ENCODE measurements at regions not wholly inside any gene's neighbourhood (a gene's known extent, or its start where the extent isn't known, plus 50 kb on each side); places are given as distances from the start of the nearest gene placed in this dataset.

DNA sequence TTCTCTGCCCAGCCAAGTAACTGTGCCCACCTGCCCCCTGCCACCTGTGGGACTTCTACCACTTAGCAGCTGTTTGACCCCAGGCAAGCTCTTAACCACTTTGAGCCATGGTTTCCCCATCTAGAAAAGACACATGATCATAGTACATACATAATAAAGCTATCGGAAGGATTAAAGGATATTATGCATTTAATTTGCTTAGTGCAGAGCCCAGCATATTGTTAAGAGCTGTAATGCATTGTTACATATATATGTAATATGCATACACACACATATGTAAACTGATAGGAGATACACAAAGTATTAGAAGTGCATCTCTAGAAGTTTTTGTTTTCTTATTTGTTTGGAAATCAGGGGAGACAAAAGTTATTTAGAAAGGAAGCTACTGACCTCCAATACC lies 83.5 kb upstream of the ZBTB40 start:
- H3K36me3 ChIP-seq = no peaks in the 10 kb centered on the region
- no peaks in the 10 kb centered on the region for H3K27me3 ChIP-seq
- peaks cover 7% of the 10 kb centered on the region for H3K4me1 ChIP-seq
- no peak for DNase-seq
- H3K4me3 ChIP-seq (ENCODE audit: low read depth, low read length) = no peak overlapping the region
- TF ChIP-seq, protein P1, sequence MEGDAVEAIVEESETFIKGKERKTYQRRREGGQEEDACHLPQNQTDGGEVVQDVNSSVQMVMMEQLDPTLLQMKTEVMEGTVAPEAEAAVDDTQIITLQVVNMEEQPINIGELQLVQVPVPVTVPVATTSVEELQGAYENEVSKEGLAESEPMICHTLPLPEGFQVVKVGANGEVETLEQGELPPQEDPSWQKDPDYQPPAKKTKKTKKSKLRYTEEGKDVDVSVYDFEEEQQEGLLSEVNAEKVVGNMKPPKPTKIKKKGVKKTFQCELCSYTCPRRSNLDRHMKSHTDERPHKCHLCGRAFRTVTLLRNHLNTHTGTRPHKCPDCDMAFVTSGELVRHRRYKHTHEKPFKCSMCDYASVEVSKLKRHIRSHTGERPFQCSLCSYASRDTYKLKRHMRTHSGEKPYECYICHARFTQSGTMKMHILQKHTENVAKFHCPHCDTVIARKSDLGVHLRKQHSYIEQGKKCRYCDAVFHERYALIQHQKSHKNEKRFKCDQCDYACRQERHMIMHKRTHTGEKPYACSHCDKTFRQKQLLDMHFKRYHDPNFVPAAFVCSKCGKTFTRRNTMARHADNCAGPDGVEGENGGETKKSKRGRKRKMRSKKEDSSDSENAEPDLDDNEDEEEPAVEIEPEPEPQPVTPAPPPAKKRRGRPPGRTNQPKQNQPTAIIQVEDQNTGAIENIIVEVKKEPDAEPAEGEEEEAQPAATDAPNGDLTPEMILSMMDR (IDR thresholded peaks at IDR 0.05; ENCODE audit: low read depth, low read length) = no peak
- H3K9me3 ChIP-seq = no peaks in the 10 kb centered on the region

DNA sequence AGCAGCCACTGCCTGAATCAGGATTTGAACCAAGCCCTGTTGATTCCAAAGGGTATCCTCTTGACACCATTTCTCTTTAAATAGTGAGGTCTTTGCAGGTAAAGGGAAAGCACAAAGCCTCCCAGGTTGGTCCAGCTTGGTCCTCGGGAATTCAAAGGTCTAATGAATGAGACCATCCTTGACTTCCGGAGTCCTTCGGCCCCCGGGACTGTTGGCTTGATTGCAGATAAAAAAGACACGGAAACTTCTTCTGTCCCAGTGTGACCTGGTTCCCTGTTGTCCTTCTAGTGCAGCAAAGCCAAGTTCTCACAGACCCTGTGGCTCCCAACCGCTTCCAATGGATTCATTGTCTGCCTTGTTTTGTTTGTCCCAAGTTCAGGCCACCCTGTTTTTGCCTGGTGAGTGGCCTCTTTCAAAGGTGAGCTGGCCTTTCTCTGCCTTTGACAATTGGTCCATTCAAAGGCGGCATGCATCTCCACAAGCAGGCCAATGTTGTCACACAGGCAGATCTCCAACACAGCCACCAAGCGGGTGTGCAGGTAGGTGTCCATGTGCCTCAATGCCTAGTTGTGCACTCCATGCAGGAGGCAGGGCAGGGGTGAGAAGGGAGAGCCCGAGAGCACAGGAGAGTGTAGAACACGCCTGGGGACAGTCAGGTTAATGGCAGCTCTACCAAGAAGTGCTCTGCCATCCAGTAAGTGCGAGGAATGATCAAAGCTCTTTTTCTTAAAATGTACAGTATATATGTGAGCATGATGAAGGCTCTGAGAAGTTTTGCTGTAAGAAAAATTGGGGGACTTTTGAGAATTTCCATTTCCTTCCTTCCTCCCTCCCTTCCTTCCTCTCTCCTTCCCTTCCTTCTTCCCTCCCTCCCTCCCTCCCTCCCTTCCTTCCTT lies 82.1 kb upstream of the ZBTB40 start:
- H3K9me3 ChIP-seq = no peaks in the 10 kb centered on the region
- no peak for DNase-seq
- H3K4me3 ChIP-seq (ENCODE audit: low read depth, low read length) = no peak overlapping the region
- TF ChIP-seq, protein P1 (IDR thresholded peaks at IDR 0.05; ENCODE audit: low read depth, low read length) = no peak
- H3K4me1 ChIP-seq = peaks cover 6% of the 10 kb centered on the region; the same call in 1 of the 2 replicates
- H3K27me3 ChIP-seq = no peaks in the 10 kb centered on the region
- H3K36me3 ChIP-seq = no peaks in the 10 kb centered on the region

DNA sequence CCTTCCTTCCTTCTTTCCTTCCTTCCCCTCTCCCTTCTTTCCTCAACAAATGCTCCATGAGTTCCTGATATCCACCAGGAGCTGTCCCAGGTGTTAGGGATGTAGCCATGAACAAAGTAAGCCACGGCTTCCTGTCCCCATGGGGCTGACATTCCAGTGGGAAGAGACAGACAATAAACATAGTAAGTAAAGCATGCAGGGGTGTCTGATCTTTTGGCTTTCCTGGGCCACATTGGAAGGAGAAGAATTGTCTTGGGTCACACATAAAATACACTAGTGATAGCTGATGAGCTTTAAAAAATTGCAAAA lies 81.5 kb upstream of the ZBTB40 start:
- no peak for DNase-seq
- Histone ChIP-seq H3K9me3 (no peaks in the 10 kb centered on the region), H3K4me3 (ENCODE audit: low read depth, low read length) (no peak overlapping the region), H3K27me3 (no peaks in the 10 kb centered on the region), H3K36me3 (no peaks in the 10 kb centered on the region), H3K4me1 (peaks cover 3% of the 10 kb centered on the region; the same call in 1 of the 2 replicates)
- TF ChIP-seq, protein P1 (IDR thresholded peaks at IDR 0.05; ENCODE audit: low read depth, low read length) = no peak

DNA sequence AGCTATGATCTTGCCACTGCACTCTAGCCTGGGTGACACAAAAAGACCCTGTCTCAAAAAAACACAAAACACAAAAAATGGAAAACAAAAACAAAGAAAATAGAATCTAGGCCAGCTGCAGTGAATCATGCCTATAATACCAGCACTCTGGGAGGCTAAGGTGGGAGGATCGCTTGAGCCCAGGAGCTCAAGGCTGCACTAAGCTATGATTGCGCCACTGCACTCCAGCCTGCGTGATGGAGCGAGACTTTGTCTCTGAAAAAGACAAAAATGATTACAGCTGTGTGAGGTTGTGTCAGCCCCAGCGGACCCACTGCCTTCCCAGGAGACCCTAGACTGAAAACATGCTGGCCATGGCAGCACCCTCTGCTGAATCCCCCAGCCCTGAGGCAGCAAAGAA lies 80.2 kb upstream of the ZBTB40 start:
- no peak overlapping the region for H3K4me3 ChIP-seq (ENCODE audit: low read depth, low read length)
- TF ChIP-seq, protein P1 (IDR thresholded peaks at IDR 0.05; ENCODE audit: low read depth, low read length) = no peak
- no peaks in the 10 kb centered on the region for H3K9me3 ChIP-seq
- no peaks in the 10 kb centered on the region for H3K4me1 ChIP-seq
- H3K36me3 ChIP-seq = no peaks in the 10 kb centered on the region
- H3K27me3 ChIP-seq = no peaks in the 10 kb centered on the region
- no peak for DNase-seq

DNA sequence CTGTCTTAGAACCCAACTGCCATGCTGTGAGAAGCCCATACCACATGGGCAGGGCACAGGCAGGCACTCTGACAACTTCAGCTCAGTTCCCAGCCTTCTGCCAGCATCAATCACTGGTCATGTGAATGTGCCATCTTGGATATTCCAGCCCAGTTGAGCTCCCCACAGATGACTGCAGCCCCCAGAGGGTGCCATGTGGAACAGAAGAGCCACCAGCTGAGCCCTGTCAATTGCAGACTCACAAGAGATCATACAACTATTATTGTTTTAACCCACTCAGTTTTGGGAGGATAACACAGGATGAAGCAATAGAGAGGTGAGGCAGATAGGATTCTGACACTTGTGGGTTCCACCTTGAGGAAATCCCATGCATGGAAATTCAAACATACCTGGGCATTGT lies 78.4 kb upstream of the ZBTB40 start:
- no peak for DNase-seq
- no peaks in the 10 kb centered on the region for H3K27me3 ChIP-seq
- no peaks in the 10 kb centered on the region for H3K36me3 ChIP-seq
- no peak overlapping the region for H3K4me3 ChIP-seq (ENCODE audit: low read depth, low read length)
- no peaks in the 10 kb centered on the region for H3K4me1 ChIP-seq
- no peaks in the 10 kb centered on the region for H3K9me3 ChIP-seq
- TF ChIP-seq, protein P1 (IDR thresholded peaks at IDR 0.05; ENCODE audit: low read depth, low read length) = no peak

DNA sequence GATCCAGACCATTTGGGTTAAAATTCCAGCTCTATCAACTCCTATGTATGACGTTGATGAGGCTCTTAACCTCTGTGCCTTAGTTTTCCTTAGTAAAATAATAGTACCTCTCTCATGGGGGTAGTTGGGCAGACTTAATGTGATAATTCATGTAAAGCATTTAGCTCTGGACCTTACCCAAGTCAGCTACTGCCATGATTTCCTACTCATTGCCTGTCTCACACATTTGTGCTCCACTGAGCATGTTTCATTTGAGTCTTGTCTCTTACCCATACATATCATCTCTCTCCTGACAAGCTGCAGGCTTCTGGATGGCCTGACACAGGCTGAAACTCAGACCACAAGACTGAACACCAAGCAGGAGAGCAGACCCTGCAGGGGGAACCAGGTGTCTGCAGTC lies 77.7 kb upstream of the ZBTB40 start:
- TF ChIP-seq, protein P1 (IDR thresholded peaks at IDR 0.05; ENCODE audit: low read depth, low read length) = no peak
- H3K9me3 ChIP-seq = no peaks in the 10 kb centered on the region
- H3K27me3 ChIP-seq = no peaks in the 10 kb centered on the region
- no peaks in the 10 kb centered on the region for H3K36me3 ChIP-seq
- no peaks in the 10 kb centered on the region for H3K4me1 ChIP-seq
- no peak overlapping the region for H3K4me3 ChIP-seq (ENCODE audit: low read depth, low read length)
- DNase-seq = no peak

Data from BE2C (cell line).